Fibroblast of lung (primary cell): ENCODE measurements at regions not wholly inside any gene's neighbourhood (a gene's known extent, or its start where the extent isn't known, plus 50 kb on each side); places are given as distances from the start of the nearest gene placed in this dataset.
"Not testable (repeated sequence)": the region's sequence is repeated elsewhere in the genome, so short reads cannot be mapped to it uniquely, and the experiment has no call there.

Experiments used
- DNase-seq, 2 donors: peaks; one replicate each; pipeline versions ENCODE4 v3.0.0 to v3.0.0-alpha.2; 2010; ENCODE audit warnings: low read depth in 2 of 2
- H2AFZ ChIP-seq: 2 replicates; pipeline ENCODE4 v1.5.1; 2012; ENCODE audit warnings: low read length, control low read depth, inconsistent platforms
- H3K27ac ChIP-seq: 2 replicates; pipeline ENCODE4 v1.5.1; 2011; ENCODE audit warnings: low read length, control low read depth; ENCODE audit not compliant: insufficient read depth
- H3K27me3 ChIP-seq: 2 replicates; pipeline ENCODE4 v1.5.1; 2011; ENCODE audit warnings: mild to moderate bottlenecking, low read length; ENCODE audit not compliant: control insufficient read depth, insufficient read depth
- H3K36me3 ChIP-seq: 2 replicates; pipeline ENCODE4 v1.5.1; 2011; ENCODE audit warnings: low read length; ENCODE audit not compliant: control insufficient read depth, insufficient read depth
- H3K4me1 ChIP-seq: 2 replicates; pipeline ENCODE4 v1.5.1; 2011; ENCODE audit warnings: low read length; ENCODE audit not compliant: control insufficient read depth, insufficient read depth; ENCODE audit errors: extremely low read depth
- H3K4me2 ChIP-seq: 2 replicates; pipeline ENCODE4 v1.5.1; 2011; ENCODE audit warnings: low read length, control low read depth; ENCODE audit not compliant: insufficient read depth; ENCODE audit errors: extremely low read depth
- H3K4me3 ChIP-seq, 4 experiments: fragments of 200-600 bp in 1 of 4; sonication (generic) in 1 of 4; replicated peaks in 1 of 4; 2 replicates each; pipeline ENCODE4 v1.5.1; 2011 to 2016; ENCODE audit warnings: low read length in 4 of 4, low read depth in 3 of 4, mild to moderate bottlenecking in 3 of 4, control low read depth in 2 of 4, inconsistent platforms in 1 of 4, mixed read lengths in 1 of 4; ENCODE audit not compliant: insufficient read depth in 1 of 4; ENCODE audit errors: control extremely low read depth in 1 of 4
- H3K79me2 ChIP-seq: 2 replicates; pipeline ENCODE4 v1.5.1; 2012; ENCODE audit warnings: mild to moderate bottlenecking, low read length, inconsistent platforms; ENCODE audit not compliant: control insufficient read depth, insufficient read depth
- H3K9ac ChIP-seq: 2 replicates; pipeline ENCODE4 v1.5.1; 2011; ENCODE audit warnings: mild to moderate bottlenecking, low read length, control low read depth; ENCODE audit not compliant: insufficient read depth
- H3K9me3 ChIP-seq: 2 replicates; pipeline ENCODE4 v1.5.1; 2012; ENCODE audit warnings: low read depth, low read length; ENCODE audit not compliant: control insufficient read depth, insufficient read depth
- H4K20me1 ChIP-seq: 2 replicates; pipeline ENCODE4 v1.5.1; 2011; ENCODE audit warnings: low read length; ENCODE audit not compliant: control insufficient read depth, insufficient read depth; ENCODE audit errors: extremely low read depth
- CTCF ChIP-seq, 2 donors: IDR thresholded peaks in 1 of 2; conservative IDR thresholded peaks in 1 of 2; 1 replicate in 1 of 2; 2 replicates in 1 of 2; pipeline ENCODE4 v1.5.1; 2011 to 2012; ENCODE audit warnings: low read length in 2 of 2, control low read depth in 1 of 2, inconsistent platforms in 1 of 2, low read depth in 1 of 2, mild to moderate bottlenecking in 1 of 2
- EZH2 ChIP-seq: IDR thresholded peaks from 2 replicates; pipeline ENCODE4 v1.5.1; 2012; ENCODE audit warnings: low read length, control low read depth, mild to moderate bottlenecking; ENCODE audit errors: missing control alignments

DNA sequence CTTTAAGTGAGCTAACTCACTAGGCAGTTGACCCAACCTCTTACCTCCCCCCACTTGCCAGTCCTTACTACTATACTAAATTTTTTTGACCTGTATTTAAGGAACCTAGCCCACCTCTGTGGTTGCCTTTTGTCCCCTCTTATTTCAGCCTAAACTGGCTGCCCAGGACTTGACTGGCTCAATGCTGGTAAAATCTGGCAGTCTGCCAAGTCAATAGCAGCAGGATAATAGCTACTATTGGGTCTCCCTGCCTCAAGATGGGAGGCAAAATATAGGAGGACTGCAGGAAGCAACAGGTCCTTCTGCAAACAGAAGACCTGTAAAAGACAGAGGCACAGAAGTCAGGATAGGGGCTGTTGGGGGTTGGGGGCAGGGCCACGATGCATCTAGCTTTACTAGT, 144.2 kb upstream of the POGK start:
- Histone ChIP-seq H3K4me1 (no peaks in the 10 kb centered on the region), H3K27ac (no peak overlapping the region), H3K9me3 (no peaks in the 10 kb centered on the region), H3K4me2 (no peak overlapping the region), H2AFZ (no peak overlapping the region), H3K27me3 (no peaks in the 10 kb centered on the region), H3K36me3 (no peaks in the 10 kb centered on the region), H4K20me1 (no peaks in the 10 kb centered on the region), H3K9ac (no peak overlapping the region), H3K79me2 (no peaks in the 10 kb centered on the region), H3K4me3 (no peak overlapping the region)
- DNase-seq: no peak
- no peak for TF ChIP-seq EZH2

GRCh38 chr1:166695834-166696233, 143.4 kb upstream of the POGK start:
- not testable (repeated sequence) for H3K27me3 ChIP-seq, DNase-seq, H3K36me3 ChIP-seq, H3K4me3 ChIP-seq, H2AFZ ChIP-seq, H3K9ac ChIP-seq, H3K4me1 ChIP-seq, H3K4me2 ChIP-seq, H3K27ac ChIP-seq, H4K20me1 ChIP-seq, H3K79me2 ChIP-seq, H3K9me3 ChIP-seq

GRCh38 chr1:166698771-166699170, 140.5 kb upstream of the POGK start:
- Histone ChIP-seq H3K36me3 (no peaks in the 10 kb centered on the region), H3K4me2 (no peak overlapping the region), H3K27ac (no peak overlapping the region), H4K20me1 (no peaks in the 10 kb centered on the region), H3K9me3 (no peaks in the 10 kb centered on the region), H3K4me3 (no peak overlapping the region), H3K9ac (no peak overlapping the region), H3K4me1 (no peaks in the 10 kb centered on the region), H3K79me2 (no peaks in the 10 kb centered on the region), H2AFZ (no peak overlapping the region), H3K27me3 (no peaks in the 10 kb centered on the region)
- TF ChIP-seq CTCF (conservative IDR thresholded peaks at IDR 0.05 in 1 of 2, IDR thresholded peaks at IDR 0.05 in 1 of 2; ENCODE audit: low read depth in 1 of 2, low read length in 2 of 2): no peak
- DNase-seq: no peak

GRCh38 chr1:166699613-166700012, 139.7 kb upstream of the POGK start:
- Histone ChIP-seq H4K20me1 (no peaks in the 10 kb centered on the region), H2AFZ (no peak overlapping the region), H3K9me3 (no peaks in the 10 kb centered on the region), H3K9ac (no peak overlapping the region), H3K4me2 (no peak overlapping the region), H3K27ac (no peak overlapping the region), H3K27me3 (no peaks in the 10 kb centered on the region), H3K36me3 (no peaks in the 10 kb centered on the region), H3K79me2 (no peaks in the 10 kb centered on the region), H3K4me3 (no peak overlapping the region), H3K4me1 (no peaks in the 10 kb centered on the region)
- TF ChIP-seq EZH2 (no peak), CTCF (conservative IDR thresholded peaks at IDR 0.05 in 1 of 2, IDR thresholded peaks at IDR 0.05 in 1 of 2; ENCODE audit: low read depth in 1 of 2, low read length in 2 of 2) (no peak)
- DNase-seq: no peak
